Colonic mucosa (tissue), 4 donors: ENCODE measurements at regions not wholly inside any gene's neighbourhood (a gene's known extent, or its start where the extent isn't known, plus 50 kb on each side); places are given as distances from the start of the nearest gene placed in this dataset.

Experiments used
- DNase-seq: peaks from one replicate; pipeline ENCODE4 v3.0.0-alpha.2; 2020
- H3K27ac ChIP-seq: fragments of 200-600 bp; one replicate; pipeline ENCODE4 v1.8.0; 2021
- H3K27me3 ChIP-seq: fragments of 200-600 bp; one replicate; pipeline ENCODE4 v1.8.0; 2021
- H3K36me3 ChIP-seq: fragments of 200-600 bp; one replicate; pipeline ENCODE4 v1.8.0; 2021
- H3K4me1 ChIP-seq: fragments of 200-600 bp; one replicate; pipeline ENCODE4 v1.8.0; 2021; ENCODE audit warnings: mild to moderate bottlenecking
- H3K4me3 ChIP-seq: fragments of 200-600 bp; one replicate; pipeline ENCODE4 v1.8.0; 2021
- H3K9ac ChIP-seq, 2 donors: one replicate each; pipeline ENCODE4 v1.7.0; 2013; ENCODE audit warnings: control low read depth in 2 of 2, low read depth in 2 of 2, low read length in 2 of 2
- H3K9me3 ChIP-seq: fragments of 200-600 bp; one replicate; pipeline ENCODE4 v1.8.0; 2021
- CTCF ChIP-seq: fragments of 200-600 bp; IDR thresholded peaks from one replicate; pipeline ENCODE4 v1.8.0; 2022; ENCODE audit warnings: antibody characterized with exemption, mild to moderate bottlenecking
- intact Hi-C: fragments of 100-400 bp; cut with DNase I; formaldehyde crosslinking; loops from one replicate; pipeline ENCODE4 v1.14.1; 2022
- donor health status: healthy.
- donor health status: DM: no; HTN: no; CAD: no.
- donor health status: DM: no; HTN: no; CAD: no.

GRCh38 chr1:56045477-56045876 is 533.9 kb downstream of the PLPP3 start:
- no peaks in the 10 kb centered on the region for H3K4me1 ChIP-seq
- no peak overlapping the region for H3K27ac ChIP-seq
- no peak for DNase-seq
- no peaks in the 10 kb centered on the region for H3K36me3 ChIP-seq
- no peak overlapping the region for H3K4me3 ChIP-seq
- intact Hi-C loops = no loop called here
- H3K9me3 ChIP-seq = no peaks in the 10 kb centered on the region
- no peaks in the 10 kb centered on the region for H3K27me3 ChIP-seq
- TF ChIP-seq CTCF = no peak
- H3K9ac ChIP-seq = no peak overlapping the region

- no peak for DNase-seq
- H3K4me3 ChIP-seq = no peak overlapping the region
- intact Hi-C loops = no loop called here
- H3K9me3 ChIP-seq = no peaks in the 10 kb centered on the region
- no peaks in the 10 kb centered on the region for H3K27me3 ChIP-seq
- no peak overlapping the region for H3K27ac ChIP-seq
- no peak for TF ChIP-seq CTCF
- no peak overlapping the region for H3K9ac ChIP-seq
- H3K4me1 ChIP-seq = no peaks in the 10 kb centered on the region
- no peaks in the 10 kb centered on the region for H3K36me3 ChIP-seq
Measured at GRCh38 chr1:56045062-56045461, 534.3 kb downstream of the PLPP3 start.

- Histone ChIP-seq H3K27ac (no peak overlapping the region), H3K9me3 (no peaks in the 10 kb centered on the region), H3K4me3 (no peak overlapping the region), H3K27me3 (no peaks in the 10 kb centered on the region), H3K9ac (no peak overlapping the region), H3K4me1 (no peaks in the 10 kb centered on the region), H3K36me3 (no peaks in the 10 kb centered on the region)
- DNase-seq = no peak
- TF ChIP-seq CTCF = no peak
- intact Hi-C loops = no loop called here
Measured at GRCh38 chr1:56036479-56036878, 542.9 kb downstream of the PLPP3 start.

GRCh38 chr1:56034847-56035481 is 544.4 kb downstream of the PLPP3 start:
- Histone ChIP-seq H3K4me1 (no peaks in the 10 kb centered on the region), H3K4me3 (no peak overlapping the region), H3K27ac (no peak overlapping the region), H3K36me3 (no peaks in the 10 kb centered on the region), H3K27me3 (no peaks in the 10 kb centered on the region), H3K9ac (no peak overlapping the region), H3K9me3 (no peaks in the 10 kb centered on the region)
- intact Hi-C loops = no loop called here
- no peak for DNase-seq
- TF ChIP-seq CTCF = no peak

- intact Hi-C loops = no loop called here
Measured at GRCh38 chr1:56034222-56034621, 545.1 kb downstream of the PLPP3 start.

More at GRCh38 chr1:56034222-56034621, 545.1 kb downstream of the PLPP3 start:
- Histone ChIP-seq H3K36me3 (no peaks in the 10 kb centered on the region), H3K4me1 (no peaks in the 10 kb centered on the region), H3K9me3 (no peaks in the 10 kb centered on the region), H3K9ac (no peak overlapping the region), H3K4me3 (no peak overlapping the region), H3K27me3 (no peaks in the 10 kb centered on the region), H3K27ac (no peak overlapping the region)
- TF ChIP-seq CTCF = no peak
- DNase-seq = no peak
